Activated CD4-positive, alpha-beta T cell treated with anti-CD3 and anti-CD28 coated beads, Interleukin-2, Interleukin-4, amounts not matched to agents 100 ng/mL and 50 ng/mL, durations not matched to agents 16 hours and 8 hours (primary cell): ENCODE measurements at regions not wholly inside any gene's neighbourhood (a gene's known extent, or its start where the extent isn't known, plus 50 kb on each side); places are given as distances from the start of the nearest gene placed in this dataset.
"Not testable (repeated sequence)": the region's sequence is repeated elsewhere in the genome, so short reads cannot be mapped to it uniquely, and the experiment has no call there.

Experiments used
- DNase-seq: peaks from one replicate; pipeline ENCODE4 v3.0.0-alpha.2; 2020; ENCODE audit warnings: low spot score

- DNase-seq = no peak
These were observed 553.3 kb upstream of the SGCD start for GRCh38 chr5:155773680-155774079.

- DNase-seq = no peak
These were observed 546.7 kb upstream of the SGCD start for GRCh38 chr5:155780260-155780659.

GRCh38 chr5:155783246-155783645, 543.7 kb upstream of the SGCD start:
- no peak for DNase-seq

- no peak for DNase-seq
These were observed 543.2 kb upstream of the SGCD start for GRCh38 chr5:155783791-155784190.

GRCh38 chr5:155786108-155786507, 540.9 kb upstream of the SGCD start:
- DNase-seq = no peak

- no peak for DNase-seq
These were observed 534.1 kb upstream of the SGCD start for GRCh38 chr5:155792873-155793272.

- no peak for DNase-seq
These were observed 532.2 kb upstream of the SGCD start for GRCh38 chr5:155794795-155795194.

GRCh38 chr5:155799308-155799707, 527.7 kb upstream of the SGCD start:
- DNase-seq = no peak

- no peak for DNase-seq
These were observed 518.9 kb upstream of the SGCD start for GRCh38 chr5:155807884-155808576.

- no peak for DNase-seq
These were observed 511.7 kb upstream of the SGCD start for GRCh38 chr5:155815248-155815647.

GRCh38 chr5:155822177-155822576, 504.8 kb upstream of the SGCD start:
- DNase-seq = no peak

GRCh38 chr5:155826611-155827507, 500.1 kb upstream of the SGCD start:
- DNase-seq = no peak

- DNase-seq = not testable (repeated sequence)
These were observed 499.5 kb upstream of the SGCD start for GRCh38 chr5:155827508-155827815.

- DNase-seq = peak; percentile 2
These were observed 499.0 kb upstream of the SGCD start for GRCh38 chr5:155827949-155828348.

GRCh38 chr5:155831491-155831890, 495.5 kb upstream of the SGCD start:
- no peak for DNase-seq

GRCh38 chr5:155833287-155833686, 493.7 kb upstream of the SGCD start:
- DNase-seq = no peak

GRCh38 chr5:155834271-155834975, 492.5 kb upstream of the SGCD start:
- DNase-seq = no peak

GRCh38 chr5:155836089-155836803, 490.7 kb upstream of the SGCD start:
- no peak for DNase-seq

GRCh38 chr5:155838394-155838793, 488.6 kb upstream of the SGCD start:
- DNase-seq = no peak

GRCh38 chr5:155839251-155840037, 487.5 kb upstream of the SGCD start:
- DNase-seq = no peak

- no peak for DNase-seq
These were observed 482.4 kb upstream of the SGCD start for GRCh38 chr5:155844542-155844941.
